ENCODE measurements at regions not wholly inside any gene's neighbourhood (a gene's known extent, or its start where the extent isn't known, plus 50 kb on each side); places are given as distances from the start of the nearest gene placed in this dataset.

DNA sequence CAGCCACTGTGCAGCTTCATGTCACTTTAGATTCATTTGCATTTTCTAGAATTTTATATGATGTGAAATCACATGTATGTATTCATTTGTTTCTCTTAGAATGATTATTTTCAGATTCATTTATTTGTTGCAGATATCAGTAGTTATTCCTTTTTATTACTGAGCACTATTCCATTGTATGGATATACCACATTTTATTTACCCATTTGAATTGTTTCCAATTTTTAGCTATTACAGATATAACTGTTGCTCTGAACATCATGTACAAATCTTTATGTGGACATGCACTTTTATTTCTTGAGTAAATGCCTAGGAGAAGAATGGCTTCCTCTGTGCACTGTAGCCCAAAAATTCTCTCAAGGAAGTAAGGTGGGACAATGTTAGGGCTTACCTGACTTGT lies 767.8 kb upstream of the FANCL start:
- DNase-seq (ENCODE audit: low spot score), result no peak

DNA sequence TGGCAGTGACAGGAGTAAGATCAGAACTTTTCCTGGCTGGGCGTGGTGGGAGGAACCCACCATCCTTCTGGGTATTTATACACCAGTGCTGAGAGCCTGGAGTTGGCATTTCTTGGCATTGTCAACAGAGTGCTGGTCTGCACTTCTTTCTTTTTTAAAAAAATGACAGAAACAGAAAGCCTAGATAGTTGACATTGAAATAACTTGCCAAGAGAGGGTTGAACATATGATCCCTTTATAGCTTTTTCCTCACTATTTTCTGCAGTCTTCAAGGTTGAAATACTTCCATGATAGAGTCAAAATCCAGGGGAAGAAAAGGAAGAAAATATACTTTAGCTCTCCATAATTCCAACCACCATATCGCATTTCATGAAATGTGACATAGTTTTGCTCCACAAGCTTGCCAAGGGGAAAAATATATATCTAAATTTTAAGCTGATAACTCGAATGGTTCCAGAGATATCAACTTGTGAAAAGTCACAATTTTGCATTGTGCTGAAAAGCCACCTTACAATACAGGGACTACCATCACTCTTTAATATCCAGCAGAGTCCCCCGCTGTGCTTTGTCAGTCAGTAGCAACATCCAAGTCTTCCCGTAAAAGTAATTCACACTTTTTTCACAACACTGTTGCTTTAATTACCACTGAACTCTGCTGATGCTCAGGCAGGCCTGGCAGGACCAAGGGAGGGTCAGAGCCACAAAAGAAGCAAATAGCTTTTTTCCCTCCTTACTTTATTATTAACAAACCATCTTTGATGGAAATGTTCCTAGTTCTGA lies 764.9 kb upstream of the FANCL start:
- no peak for DNase-seq (ENCODE audit: low spot score)

DNA sequence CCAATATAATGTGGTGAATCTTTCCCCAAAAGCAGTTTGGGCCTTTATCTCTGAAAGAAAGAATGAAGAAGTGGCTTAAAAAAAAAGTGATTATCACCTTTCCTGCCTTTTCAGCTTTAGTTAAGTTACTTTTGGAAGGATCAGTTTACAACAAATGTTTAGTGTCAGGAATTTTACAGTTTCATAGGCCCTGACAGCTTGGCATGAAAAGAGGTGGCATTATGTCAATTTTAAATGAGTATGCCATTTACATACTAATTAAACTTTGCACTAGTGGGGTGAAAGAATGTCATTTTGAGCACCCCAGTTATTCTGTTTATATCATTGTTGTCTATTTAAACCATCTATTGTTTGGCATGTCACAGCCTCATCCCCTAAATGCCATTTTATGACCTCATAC lies 763.5 kb upstream of the FANCL start:
- DNase-seq (ENCODE audit: low spot score), result no peak

DNA sequence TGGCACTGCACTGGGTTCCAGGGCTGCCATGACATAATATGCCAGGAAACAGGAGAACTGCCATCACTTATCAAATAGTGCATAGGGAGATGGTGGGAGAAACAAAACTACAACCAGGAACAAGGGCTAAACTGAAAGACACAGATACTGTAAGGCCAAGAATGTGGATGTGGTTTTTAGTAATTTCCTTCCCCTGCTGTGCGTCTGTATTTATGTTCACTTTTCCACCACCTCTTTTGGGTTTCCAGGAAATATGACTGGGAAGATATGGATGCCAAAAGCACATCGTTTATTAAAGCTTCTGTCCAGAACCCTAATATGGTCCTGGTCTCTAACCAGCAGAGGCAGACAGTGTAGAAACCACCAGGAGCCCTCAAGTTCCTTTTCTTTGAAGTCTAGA lies 759.7 kb upstream of the FANCL start:
- no peak for DNase-seq (ENCODE audit: low spot score)

DNA sequence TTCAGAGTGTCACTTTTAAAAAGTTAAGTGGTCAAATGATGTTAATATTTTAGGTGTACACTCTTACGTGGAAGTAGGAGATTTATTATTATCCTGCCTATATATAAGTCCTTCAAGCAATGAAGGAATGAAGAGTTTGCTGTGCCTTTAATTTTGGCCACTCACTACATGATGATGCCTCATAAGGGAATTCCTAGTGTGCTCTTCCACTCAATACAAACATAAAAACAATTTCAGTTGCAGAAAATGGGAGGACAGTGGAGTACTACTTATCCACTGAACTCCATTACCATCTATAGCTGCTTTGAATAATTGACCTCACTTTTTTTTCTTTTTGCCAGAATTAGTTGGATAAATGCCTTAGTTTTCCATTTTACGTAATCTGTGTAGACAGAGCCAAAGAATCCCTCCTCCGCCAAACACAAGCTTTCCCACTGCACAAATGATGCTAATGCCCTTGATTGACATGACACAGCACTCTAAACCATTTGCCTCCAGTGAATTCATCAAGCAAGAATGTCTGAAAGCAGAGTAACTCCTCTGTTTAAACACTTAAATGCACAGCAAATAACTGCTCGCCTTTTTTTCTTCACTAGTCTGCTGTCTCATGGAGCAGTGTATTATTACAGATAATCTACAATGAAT lies 751.1 kb upstream of the FANCL start:
- DNase-seq (ENCODE audit: low spot score), result no peak

DNA sequence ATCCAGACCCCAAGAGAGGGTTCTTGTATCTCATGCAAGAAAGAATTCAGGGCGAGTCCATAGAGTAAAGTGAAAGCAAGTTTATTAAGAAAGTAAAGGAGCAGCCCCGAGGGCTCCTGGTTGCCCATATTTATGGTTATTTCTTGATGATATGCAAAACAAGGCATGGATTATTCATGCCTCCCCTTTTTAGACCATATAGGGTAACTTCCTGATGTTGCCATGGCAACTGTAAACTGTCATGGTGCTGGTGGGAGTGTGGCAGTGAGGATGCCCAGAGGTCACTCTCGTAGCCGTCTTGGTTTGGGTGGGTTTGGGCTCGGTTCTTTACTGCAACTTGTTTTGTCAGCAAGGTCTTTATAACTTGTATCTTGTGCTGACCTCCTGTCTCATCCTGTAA lies 750.2 kb upstream of the FANCL start:
- no peak for DNase-seq (ENCODE audit: low spot score)

DNA sequence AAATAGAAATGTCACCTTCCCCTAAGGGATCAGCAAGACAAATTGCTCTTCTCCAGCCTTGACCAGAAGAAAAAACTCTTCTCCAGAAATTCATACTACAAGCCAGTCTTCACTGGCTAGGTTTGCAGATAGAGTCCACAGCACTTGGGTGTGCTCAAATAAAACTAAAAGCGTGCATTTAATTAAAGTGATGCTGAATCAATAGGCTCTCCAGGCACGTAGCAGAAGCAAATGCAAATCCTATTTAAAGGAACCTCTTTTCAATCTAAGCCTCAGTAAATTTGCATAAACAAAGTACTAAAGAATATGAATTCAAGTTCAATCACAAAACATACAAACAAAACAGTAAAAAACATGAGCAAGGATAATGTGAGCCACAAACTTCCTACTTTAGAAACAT lies 744.4 kb upstream of the FANCL start:
- no peak for DNase-seq (ENCODE audit: low spot score)

DNA sequence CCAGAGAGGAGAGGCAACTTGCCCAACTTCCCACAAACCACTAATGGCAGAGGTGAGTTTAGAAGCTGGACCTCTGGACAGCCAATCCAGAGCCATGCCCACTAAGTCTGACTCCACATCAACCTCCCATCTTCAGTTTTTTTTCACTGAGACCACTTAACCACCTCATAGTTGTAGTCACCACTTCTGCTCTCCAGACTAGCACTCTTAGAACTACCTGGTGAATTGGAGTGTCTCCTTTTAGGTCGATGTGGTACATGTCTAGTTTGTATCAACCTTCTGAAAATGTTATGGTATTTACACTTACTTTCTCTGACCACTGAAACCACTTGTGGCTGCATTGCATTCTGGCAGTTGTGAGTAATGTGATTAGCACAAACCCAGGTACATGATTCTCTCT lies 743.6 kb upstream of the FANCL start:
- no peak for DNase-seq (ENCODE audit: low spot score)

DNA sequence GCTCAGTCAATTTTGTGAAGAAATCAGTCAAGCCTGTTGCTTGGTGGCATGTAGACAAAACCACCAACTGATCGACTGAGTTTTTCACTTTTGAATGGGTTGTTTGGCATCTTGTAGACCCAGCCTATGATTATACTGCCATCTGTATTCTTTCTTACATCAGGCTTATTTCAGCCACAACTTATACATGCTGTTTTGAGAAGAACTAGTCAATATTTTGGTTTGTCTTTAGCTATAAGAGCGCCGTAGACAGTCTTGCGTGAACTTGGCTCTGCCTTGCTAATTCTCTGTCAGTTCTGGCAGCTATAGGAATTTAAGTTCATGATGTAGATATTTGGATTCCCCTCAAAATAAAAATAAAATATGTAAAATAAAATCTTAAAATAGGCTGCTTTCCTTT lies 742.0 kb upstream of the FANCL start:
- no peak for DNase-seq (ENCODE audit: low spot score)

DNA sequence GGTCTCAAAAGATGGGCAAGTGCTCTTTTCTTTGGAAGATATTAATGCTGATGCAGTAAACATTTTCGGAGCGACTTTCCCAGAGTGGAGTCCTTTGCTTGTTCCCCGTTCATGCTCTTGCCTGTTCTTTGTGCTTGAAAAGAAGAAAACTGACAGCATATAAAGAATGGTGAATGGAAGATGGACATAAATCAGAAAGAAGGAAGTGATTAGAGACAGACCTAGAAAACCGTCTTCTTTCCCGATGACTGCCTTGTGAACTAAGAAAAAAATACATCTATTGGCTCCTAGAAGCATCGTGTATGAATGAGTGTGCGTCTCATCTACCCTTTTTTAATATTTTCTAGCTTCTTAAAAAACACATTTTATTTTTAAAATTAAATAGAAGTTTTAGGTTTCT lies 740.1 kb upstream of the FANCL start:
- no peak for DNase-seq (ENCODE audit: low spot score)

DNA sequence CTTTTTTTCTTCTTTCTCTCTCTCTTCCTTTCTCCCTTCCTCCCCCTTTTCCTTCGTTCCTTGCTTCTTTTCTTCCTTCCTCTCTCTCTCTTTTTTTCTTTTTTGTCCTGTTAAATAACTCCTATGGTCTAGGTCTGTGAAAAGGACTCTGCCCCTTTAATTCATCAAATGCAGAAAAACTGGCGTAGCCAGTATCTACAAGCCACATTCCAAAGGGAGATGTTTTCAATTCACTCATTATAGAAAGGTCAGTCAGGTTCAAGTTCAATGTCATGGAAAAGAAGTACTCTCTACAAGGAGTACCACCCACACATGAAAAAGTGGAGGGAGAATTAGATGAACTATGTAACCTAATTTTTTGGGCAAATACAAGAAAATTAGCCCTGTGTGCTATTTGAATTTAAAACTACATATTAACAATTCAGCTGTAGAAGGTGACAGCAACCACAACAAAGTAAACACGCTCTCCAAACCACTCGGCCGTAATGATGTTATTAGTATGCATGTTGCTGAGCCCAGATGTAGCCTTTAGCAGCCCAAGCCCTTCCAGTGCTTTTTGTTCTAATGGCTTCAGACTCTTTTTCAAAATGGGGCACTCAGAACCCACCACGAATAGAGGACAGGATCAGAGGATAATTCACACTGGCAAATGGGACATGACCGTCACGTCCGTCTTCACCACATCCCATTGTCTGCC lies 735.4 kb upstream of the FANCL start:
- DNase-seq (ENCODE audit: low spot score), result no peak

DNA sequence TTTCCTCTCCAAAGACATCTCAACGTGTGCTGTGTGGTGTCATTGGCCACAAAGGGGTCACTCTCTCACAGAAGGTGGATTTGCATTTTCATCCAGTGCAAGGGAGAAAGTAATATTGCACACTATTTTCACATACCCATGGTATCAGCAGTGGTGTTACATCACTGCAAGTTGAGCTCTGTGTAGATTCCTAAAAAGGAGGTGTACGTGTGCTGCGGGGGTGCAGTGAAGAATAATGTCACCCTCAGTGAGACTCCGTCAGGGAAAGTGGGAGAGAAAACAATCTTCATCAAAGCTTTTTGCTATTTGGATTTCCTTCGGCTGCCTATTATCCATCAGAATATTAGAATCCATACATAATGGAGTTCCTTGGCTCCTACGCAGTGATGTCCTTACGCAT lies 733.8 kb upstream of the FANCL start:
- no peak for DNase-seq (ENCODE audit: low spot score)

DNA sequence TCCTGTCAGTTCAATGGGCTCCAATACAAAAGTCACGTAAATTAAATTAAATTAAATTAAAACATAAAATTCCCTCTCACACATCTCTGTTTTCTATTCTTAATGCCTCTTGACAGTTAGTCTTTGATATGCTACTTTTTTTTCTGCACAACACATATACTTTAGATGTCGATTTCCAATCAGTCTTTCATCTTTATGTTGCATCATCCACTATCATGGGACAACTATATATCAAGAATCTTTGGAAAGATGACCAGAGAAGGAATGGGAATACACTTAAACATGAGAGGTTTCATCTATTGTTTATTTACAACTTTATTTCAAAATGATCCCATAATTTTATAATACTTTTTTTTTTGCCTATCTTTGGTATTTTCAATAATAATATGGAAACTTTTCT lies 733.3 kb upstream of the FANCL start:
- DNase-seq (ENCODE audit: low spot score), result no peak

DNA sequence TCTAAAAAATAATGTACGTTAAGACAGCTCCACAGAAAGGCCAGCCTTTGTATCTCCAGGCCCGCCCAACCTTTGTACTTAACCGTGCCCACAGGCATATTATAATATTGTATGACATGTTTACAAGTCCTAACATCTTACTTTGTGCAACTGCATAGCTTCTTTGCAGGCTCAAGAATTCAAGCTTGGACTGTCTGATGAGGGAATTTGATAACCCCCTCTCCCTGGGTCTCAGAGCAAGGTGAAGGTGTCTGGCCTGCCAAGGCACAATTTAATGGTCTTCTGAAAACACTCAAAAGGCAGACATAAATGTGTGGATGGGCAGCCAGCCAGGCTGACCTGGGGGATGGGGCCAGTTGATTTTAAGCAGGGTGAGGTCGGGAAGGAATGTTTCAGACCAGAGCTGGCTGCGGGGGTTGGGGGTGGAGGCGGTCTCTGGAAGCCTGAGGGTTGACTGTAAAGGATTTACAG lies 732.7 kb upstream of the FANCL start:
- DNase-seq (ENCODE audit: low spot score), result no peak

DNA sequence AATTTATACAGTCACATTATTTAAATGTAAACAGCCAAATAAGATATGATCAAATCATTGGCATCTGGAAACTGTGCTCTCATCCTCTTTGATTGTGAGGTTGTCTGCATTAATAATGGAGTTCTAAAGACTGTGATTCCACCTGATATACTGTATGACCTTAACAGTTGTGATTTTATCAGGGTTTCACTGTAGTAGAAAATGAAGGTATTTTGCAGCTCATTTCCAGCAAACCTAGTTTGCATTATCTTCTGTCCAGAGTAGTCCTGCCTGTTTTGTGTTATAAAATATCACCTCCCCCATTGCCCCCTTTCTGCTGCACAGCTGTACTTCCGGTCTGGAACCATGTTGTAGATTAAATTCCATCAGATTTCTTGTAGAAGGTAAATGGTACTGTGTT lies 731.6 kb upstream of the FANCL start:
- DNase-seq (ENCODE audit: low spot score), result no peak

DNA sequence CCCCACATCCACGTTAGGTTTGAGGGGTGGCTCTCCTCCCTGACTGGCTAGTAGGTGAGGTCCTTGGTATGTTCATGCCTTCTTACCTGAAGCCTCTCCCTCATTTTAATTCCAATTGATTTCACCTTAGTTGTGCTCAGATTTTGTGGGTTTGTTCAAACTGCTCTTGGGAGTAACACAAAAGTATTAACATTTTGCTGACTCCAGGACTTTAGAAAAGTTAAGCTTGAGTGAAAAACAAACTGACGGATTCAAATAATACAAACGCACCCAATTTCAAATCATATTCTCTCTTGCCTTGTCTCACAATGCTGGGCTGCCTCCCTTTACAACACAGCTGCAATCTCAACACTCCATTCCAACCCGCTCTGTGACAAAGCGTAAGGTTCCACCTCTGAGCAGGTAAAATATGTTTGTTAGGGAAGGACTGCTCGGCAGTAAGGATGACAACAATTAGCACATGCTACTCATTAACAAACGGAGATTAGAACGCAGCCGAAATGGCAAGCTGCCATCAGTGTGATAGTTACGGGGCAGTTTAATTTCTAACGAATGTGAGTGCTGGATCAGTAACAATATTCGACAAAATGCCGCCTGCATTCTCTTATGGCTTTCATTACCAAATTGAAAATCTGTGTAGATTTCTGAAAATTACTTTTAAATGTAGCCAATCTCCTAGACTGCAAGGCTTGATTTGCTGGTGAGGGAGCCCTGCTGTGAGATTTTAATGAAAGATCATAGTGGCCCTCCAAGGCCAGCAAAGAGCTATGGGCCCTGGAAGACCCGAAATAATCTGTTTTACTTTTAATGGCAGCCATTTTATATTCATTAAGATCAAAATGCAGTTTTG lies 730.6 kb upstream of the FANCL start:
- no peak for DNase-seq (ENCODE audit: low spot score)

DNA sequence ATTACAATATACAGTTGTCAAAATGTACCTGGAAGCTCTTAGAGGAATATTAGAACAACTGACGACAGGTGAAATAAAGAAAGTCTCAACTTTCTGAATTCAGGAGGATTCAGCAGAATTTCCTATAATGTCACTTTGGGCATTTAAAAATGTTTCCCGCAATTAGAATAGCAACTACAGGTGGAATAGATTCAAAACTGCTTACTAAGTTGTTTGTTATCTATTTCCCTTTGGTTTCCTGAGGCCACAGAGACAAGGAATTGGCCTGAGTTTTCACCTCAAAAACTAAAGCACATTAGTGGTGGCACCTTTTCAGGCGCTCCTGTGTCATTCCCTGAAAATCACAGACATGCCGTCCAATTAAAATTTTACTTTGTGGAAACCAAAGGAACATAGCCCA lies 729.2 kb upstream of the FANCL start:
- DNase-seq (ENCODE audit: low spot score), result no peak

DNA sequence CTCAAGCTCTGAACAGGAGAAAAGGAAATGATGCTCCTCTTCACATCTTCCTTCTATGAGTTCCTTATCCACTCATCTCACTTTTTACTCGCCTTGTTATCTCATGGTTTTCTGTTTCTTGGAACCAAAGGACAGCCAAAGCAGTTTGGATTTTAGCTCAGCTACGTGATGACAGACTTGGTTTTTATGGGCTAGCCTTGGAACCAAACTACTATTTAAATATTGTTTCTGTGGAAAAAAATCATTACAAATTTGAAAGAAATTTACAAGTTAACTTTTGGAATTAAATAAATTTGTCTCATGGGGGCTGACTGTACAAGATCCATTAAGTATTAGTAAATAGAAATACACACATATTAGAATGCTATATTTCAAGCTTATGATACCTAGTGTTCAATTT lies 727.8 kb upstream of the FANCL start:
- no peak for DNase-seq (ENCODE audit: low spot score)

DNA sequence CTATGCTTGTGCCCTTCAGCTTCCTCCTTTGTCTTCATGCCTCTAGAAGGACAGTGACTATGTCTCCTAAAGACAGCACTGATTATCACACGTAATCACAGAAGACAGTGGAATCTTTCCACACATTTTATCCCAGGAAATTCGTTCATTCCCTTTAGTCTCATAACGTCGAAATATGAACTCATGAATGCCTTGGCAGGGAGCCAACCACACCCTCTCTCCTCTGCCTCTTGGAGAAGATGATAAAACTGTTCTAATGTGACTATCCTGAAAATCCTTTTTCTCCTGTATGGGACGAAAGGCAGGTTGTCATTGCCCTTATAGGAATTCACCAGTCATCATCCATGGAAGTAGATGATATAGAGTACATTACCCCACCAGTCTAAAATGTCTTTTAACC lies 726.6 kb upstream of the FANCL start:
- DNase-seq (ENCODE audit: low spot score), result no peak

DNA sequence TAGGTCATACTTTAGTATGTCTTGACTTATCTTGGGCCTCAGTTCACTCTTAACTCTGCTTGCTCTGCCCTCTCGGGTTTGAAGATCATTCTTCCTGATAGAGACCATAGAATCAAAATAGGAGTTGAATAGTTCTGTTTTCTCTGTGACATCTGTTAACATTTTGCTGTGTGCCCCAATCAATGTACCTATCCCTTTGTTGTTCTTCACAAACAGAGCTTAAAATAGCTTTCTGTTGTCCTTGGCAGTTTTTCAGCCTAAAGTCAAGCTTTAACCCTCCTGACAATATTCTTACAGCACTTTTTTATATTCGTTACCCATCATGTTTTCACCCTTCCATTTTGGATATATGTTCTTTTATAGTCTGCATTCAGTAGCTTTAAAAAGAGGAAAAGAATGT lies 724.5 kb upstream of the FANCL start:
- no peak for DNase-seq (ENCODE audit: low spot score)

DNA sequence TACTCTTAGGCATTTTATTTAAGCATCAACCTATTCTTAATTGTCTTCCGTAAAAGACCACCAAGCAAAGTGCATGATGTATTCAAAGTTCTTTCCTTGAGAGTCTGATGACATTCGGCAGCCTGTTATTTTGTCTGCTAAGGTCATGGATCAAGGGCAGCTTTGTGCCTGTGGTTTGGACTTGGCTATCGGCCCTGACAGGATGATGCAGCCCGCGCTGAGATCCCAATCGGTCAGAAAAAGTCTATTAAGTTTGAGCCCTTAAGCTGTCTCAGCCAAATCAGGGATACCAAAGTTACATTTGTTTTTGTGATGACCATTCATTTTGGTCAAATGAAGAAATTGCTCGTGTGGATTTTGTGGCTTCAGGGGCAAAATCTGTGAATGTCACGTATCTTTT lies 718.9 kb upstream of the FANCL start:
- no peak for DNase-seq (ENCODE audit: low spot score)

DNA sequence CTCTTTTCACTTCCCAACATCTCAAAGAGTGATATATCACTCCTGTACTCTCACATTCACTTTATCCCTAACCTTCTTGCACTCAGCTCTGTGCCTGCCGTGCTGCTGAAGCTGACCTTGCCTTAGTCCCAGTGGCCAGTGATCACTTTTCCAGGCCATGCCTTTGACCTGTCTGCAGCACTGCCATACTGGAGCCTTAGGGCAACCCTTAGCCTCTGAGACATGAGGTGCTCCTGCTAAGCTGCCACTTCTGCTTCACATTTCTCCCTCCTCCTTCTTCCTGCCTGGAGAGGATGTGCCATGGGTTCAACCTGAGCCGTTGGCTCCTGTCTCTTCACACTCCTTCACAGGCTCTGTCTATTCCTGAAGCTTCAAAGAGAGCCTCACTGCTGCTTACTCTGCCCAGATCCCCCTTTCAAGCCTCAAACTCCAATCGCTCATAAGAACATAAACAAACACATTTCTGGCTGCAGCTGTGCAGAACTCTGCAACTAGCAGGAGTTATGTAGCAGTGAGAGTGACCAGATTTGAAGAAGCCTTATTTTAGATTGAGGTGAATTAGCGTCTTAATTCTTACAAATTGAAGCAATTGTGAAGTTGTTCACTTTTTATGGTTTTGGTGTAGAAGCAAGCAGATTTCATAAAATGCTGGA lies 716.2 kb upstream of the FANCL start:
- DNase-seq (ENCODE audit: low spot score), result no peak

Measured in RKO (cell line).